HG02870 (cell line): ENCODE measurements at regions not wholly inside any gene's neighbourhood (a gene's known extent, or its start where the extent isn't known, plus 50 kb on each side); places are given as distances from the start of the nearest gene placed in this dataset.
A peak's percentile ranks its signal among the peaks of the same experiment; 100 is the strongest.

Experiments used
- ATAC-seq: cut with Tn5 transposase; IDR thresholded peaks from one replicate; pipeline ENCODE4 v1.9.1; 2021; ENCODE audit warnings: mild to moderate bottlenecking, moderate library complexity; ENCODE audit not compliant: unreplicated experiment

DNA sequence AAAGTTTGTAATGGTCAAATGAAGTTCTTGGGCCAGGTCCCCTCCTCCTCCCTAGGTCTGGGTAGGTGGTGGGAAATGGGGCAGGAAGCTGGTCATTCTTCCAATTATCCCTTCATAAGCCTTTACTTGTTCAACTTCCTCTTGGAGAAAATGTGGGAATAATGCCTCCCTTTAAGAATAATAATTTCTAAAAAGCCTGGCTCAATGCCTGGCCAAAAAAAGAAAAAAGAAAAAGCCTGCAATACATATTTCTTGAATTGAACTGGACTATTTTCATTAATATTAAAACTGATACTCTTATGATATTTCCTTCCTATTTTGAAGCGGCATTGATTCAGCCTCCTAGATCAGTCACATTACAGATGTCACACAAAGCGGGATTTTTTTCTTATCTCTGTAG is 600.9 kb downstream of the CCDC171 start:
- ATAC-seq = no peak

DNA sequence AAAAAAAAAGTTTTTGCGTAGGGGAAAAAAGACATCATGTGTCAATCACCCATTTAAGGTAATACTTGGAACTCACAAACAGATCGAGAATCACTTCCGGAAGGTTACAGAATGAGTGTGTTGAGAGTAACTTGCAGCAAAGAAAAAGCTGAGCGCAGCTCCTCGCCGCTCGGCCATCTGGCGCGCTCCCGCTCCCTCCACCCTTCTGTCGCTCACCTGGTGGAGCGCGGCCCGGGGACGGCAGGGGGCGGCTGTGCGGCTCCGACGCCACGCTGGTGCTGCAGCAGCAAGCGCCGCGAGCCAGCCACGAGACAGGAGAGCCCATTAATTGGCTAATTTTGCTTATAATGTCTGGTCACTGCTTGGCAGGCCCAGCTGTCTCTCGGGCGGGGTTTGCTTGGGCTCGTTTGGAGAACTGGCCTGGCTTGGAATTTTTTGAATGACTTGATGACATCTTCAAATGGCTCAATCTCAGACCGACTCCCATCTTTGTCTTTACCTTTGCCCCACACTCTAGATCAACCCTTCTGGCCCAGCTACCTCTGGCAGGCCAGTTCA is 601.8 kb downstream of the CCDC171 start:
- peak; percentile 49 for ATAC-seq

DNA sequence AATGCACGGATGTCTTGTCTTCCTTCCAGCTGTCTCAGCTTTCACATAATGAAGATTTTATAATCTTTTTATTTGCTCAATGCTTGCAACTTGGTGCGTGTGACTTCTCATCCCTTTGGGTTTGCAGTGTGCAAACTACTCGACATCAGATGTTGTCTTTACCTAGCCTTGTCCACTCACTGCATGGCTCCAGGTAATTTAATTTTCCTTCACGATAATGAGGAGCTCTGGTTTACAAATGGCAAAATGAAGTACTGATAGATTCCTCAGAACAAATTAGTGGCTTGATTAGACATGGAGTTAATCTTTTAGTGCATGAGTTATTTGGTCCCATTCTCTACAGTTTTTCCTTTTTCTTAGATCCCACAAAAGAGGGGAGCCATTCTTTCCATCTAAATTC is 603.0 kb downstream of the CCDC171 start:
- ATAC-seq = no peak

DNA sequence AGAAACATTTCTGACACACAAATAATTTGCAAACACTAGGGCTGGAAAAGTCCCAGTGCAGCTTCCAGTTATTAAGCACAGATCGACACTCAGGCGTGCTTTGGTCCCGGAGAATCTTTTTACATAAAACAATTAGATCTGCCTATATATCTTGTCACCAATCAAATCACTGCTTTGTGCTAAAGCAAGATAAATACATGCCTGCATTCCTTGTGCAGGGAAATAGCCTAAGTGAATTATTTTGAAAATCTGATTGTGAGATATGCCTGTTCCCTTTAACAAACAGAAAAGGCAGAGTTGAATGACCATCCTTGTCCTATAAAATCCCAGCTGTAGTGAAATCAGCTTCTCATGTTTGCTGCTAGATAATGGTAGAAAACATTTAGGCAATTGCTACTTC is 604.4 kb downstream of the CCDC171 start:
- ATAC-seq = no peak

DNA sequence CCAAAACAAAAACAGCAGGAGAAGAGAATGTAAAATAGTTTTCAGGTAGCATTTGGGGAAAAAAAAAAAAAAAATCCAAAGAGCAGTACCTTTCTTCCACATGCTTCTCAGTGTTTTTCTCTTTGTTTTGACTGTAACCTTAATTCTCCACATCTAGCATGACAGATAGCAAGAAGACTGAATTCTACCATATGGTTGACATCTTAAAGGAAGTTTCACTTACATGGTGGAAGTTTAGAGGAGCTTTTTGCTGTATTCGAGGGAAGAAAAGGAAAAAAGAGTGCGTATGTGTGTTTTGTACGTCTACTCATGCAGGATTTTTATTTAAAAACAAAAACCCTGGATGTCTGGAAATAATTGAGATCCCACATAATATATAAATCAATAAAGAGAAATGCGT is 604.8 kb downstream of the CCDC171 start:
- no peak for ATAC-seq

DNA sequence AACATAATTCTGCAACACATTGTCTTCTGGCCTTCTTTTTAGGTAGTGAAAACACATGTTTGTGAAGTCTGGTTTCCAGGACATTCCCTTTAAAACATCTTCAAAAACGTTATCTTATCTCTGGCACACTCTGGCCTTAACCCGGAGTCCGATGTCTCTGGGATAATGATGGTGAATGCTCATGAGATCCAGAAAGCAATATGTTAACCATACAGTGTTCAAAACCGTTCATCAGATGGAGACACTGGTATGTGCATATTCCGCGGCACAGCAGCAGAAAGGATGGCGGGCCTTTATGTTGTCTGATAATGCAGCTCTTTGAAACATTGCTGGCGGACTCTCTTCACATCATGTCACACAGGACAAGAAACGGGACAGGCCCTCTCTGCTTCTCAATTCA is 605.2 kb downstream of the CCDC171 start:
- no peak for ATAC-seq

DNA sequence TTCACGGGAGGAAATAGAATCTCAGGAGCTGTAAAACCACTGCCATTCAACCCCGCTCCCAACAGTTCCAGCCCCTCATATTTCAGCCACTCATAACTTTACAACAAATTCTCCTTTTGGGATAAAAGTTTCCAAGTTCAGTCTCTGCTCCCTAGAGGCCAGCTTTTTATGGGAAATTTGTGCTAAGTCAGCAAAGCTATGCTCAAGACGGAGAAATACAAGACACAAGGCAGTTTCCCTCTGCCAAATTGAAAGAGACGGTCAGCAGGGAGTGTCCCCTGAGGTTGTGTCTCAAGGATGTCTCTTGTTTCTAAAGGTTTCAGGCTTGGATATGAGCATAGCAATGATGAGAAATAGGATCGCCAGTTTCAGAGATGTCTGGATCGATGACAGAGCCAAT is 608.6 kb downstream of the CCDC171 start:
- no peak for ATAC-seq

DNA sequence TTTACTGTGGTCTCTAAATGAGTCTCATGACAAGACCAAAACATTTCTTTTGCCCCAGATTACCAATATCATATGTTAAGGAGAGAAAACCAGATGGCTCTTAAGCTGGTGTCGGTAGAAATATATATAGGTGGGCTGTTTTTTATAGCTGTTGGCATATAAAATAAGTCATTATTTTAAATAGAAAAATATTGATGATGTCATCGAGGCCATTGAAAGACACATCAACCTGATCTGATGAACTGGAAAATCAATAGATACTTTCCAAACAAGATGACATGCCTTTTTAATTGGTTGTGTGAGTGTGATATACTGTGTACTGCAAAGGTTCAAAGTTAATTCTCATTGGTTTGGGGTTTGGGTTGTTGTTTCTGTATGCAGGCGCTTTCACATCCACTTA is 617.3 kb downstream of the CCDC171 start:
- ATAC-seq = no peak

DNA sequence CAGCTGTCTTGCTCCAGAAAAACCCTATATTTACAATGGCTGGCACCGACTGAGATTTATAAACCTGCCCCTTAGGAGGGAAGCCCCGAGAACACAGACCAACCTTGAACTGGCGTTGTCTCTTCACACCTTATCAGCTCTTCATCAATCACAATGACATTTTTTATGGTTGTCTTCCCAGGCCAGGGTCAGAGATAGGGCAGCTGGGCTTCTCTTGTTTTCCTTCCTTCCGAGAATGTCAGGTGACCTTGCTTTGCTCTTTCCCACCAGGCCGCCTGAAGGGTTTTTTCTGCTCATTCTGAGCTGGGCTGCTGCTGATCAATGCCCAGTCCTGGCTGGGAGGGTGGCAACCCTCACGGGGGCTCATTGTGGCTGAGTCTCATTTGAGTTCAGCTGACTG is 619.1 kb downstream of the CCDC171 start:
- no peak for ATAC-seq

DNA sequence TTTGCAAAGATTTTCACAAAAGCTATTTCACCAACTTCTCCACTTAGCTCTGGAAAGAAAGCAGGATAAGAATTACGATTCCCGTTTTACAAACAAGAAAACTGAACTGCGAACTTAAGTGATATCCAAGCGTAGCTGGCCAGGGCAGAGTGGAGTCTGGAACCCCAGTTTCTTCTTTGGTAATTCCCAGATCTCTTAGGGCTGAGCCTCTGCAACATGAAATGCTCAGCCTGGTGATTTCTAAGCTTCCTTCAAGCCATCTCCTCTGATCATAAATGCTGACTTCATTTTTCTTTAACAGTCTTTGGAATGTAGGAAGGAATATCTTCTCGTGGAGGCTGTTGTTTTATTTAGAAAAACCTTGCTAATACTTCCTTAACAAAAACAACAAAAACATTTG is 620.0 kb downstream of the CCDC171 start:
- no peak for ATAC-seq

DNA sequence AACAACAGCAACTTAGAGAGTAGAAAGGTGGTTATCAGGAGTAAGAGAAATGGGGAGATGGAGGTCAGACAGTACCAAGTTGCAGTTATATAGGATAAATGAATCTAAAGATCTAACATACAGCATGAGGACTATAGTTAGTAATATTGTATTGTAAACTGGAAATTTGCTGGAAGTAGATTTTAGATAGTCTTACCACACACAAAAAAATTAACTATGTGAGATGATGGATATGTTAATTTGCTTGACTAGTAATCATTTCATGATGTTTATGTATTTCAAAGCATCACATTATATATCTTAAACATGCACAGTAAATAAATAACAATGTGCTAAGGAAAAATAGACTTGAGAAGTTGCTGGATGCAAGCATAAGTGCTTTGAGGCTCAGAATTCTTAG is 622.1 kb downstream of the CCDC171 start:
- ATAC-seq = no peak

DNA sequence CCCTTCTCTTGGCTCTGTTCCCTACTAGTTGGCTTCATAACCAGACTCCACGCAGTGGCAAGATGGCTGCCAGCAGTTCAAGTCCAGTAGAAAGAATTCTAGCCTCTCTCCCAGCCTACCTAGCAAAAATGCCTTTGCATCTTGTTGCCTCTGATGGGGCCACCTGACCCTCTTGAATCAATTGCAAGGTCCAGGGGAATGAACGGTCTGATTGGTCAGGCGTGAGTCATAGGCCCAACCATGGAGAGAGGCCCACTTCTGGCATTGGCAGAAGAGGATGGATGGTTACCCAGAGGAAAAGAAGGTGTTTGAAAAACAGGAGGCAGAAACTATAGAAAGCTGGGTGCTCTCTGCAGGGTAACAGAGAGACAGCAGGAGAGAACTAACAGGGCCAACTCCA is 622.6 kb downstream of the CCDC171 start:
- no peak for ATAC-seq

DNA sequence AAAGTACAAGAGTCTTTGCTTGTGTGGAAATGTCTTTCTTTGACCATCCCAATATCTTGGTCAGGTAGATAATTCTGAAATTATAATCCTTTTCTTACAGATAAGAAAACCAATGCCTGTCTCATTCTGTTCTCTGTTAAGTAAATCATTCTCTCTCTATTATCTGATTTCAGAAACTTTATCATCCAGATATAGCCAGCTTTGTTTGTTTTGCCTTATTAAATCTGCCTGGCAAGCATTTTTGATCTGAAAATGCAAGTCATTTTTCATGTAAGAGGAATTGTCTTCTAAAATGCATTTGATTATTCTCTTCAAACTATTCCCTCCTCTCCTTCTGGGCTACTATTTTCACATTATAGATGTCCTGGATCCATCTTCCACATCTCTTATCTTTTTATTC is 625.5 kb downstream of the CCDC171 start:
- ATAC-seq = no peak

DNA sequence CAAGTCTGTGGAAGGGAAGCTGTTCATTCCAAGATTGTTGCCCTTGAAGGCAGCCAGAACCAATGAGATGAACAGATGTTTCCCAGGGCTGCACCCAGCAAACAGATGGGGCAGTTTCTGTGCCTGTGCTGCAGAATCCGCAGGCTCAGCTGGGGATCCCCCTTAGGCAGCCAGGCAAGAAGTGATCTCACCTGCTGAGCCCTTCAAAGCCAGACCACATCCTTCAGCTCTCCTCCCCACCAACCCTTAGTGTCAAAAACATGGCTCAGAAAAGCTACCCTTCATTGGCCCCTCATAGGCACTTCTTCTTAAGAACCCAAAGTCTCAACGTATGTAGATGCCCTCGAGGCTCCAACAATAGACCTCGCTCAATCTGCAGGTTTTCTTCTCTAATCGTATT is 626.7 kb downstream of the CCDC171 start:
- no peak for ATAC-seq

DNA sequence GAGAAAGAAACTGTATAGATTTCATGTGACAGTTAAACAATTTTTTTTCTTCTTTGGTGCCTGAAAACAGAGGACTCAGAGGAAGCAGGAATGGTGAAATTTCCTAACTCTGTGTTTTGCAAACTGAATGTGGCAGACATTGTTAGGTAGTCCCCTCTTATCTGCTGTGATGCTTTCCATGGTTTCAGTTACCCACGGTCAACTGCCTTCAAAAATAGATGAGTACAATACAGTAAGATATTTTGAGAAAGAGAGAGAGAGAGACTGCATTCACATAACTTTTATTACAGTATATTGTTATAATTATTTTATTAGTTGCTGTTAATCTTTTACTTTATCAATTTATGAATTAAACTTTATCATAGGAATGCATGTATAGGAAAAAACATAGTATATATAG is 627.2 kb downstream of the CCDC171 start:
- ATAC-seq = no peak

DNA sequence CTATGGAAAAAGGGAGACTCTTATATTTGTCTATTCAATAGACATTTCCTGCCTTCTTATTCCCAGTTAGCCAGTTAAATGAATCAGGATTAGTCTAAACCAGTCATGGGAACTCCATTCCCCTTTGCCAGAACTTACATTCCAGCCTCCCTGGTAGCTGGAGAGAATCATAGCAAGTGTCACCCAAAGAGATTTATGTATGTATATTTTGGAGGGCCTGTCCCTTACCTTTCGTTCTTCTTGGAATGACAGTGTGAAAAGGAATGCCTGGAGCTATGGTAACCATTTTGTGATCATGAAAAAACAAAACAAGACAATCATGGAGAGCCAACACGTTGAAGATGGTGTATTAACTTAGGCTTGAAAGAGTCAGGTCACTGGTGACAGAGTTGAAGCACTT is 627.7 kb downstream of the CCDC171 start:
- no peak for ATAC-seq

DNA sequence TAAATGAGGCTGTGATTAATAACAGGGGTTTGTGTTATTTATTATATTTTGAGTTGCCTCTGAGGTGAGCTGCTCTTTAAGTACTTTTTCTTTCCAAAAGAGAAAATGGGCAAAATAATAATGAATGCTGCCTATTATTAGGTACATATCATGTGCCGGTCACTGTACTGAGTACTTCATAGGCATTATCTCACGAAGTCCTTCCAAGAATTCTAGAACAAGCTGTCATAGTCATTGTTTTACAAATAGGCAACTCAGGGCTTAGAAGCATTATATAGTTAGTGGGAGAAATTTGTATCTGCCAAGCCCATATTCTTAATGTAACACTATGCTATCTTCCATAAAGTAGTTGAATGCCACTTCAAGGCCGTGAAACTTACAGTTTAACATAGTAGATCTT is 628.7 kb downstream of the CCDC171 start:
- no peak for ATAC-seq

DNA sequence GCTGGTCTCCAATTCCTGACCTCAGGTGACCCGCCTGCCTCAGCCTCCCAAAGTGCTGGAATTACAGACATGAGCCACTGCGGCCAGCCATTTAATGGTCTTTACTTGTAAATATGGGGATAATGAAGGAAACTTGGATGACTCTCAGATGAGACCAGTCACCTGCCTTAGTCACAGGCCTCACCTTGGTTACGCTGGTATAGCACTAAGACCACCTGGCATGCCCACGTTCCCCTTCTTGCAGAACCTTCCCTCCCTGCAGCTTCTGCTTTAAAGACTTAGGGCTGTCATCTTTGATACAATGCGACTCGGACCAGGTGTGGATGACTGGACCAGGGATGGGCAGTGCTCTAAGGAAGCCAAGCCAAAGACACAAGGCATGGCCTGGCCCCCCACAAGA is 629.9 kb downstream of the CCDC171 start:
- ATAC-seq = no peak

DNA sequence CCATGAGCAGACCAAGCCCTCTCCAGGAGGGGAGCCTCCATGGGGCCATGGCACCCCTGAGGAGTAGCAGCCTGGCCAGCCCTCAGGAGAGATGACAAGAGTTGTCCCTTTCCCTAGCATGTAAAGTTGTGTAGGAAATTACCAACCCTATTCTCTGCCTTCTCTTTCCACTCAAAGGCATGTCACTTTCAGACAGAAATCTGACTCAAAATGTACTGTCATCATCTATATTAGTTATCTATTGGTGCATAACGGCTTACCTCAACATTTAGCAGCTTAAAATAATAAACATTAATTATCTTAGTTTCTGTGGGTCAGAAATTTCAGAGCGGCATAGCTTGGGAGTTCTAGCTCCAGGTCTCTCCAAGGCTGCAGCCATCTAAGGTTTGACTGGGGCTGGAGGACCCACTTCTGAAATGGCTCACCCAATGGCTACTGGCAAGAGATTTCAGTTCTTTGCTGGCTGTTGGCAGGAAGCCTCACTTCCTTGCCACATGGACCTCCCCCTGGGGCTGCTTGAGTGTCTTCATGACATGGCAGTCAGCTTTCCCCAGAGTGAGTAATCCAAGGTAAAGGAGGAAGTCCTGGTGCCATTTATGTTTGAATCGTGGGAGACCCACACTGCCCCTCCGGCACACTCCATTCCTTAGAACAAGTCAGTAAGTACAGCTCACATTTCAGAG is 632.3 kb downstream of the CCDC171 start:
- ATAC-seq = peak; percentile 54

DNA sequence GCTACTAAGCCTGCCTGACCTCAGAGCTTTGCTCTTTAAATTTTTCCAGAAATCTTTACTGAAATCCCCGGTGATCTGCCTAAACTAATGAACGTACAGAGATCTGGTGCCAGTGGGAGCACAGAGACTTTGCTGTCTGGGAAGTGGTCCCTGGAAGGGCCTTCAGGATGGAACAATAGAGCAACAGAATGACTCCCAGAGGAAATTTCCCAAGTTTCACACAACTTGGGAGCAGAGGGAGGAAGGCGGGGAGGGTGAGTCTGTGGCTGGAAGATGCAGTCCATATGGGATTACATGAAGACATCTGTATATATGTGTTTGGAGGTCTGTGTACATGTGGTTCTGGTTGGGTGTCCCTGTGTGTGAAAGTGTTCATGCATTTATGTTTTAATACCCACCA is 638.3 kb downstream of the CCDC171 start:
- ATAC-seq = no peak

DNA sequence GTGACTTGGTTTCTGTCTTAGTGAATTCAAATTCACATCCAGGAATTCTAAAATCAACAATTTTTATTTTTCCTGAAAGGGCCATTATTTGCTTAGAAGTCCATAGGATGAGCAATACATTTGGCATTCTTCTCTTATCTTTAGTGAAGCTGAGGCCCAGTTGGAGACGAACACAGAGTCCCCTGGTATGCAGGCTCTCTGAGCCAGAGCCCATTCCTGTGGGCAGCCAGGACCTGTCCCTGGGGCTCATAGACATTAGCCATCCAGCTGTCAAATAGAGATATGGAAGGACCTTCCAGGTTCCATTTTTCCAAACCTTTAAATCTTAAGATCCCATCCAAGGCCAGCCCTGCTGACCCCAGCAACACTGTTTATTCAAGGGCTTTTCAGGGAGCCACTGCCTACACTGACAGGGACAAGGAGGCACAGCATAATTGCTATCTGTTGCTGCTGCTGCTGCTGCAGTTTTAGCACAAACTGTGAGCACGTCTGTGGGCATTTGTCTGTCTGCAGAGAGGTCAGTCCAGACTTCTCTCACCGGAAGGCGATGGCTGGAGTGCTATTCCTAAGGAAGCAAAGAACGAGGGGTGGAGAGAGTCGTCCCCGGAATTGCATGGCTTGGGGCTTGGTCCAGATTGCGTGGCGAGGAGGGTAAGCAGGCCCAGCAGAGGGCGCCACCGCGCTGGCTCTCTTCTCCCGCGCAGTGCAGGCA is 639.0 kb downstream of the CCDC171 start:
- ATAC-seq = peak; percentile 89

DNA sequence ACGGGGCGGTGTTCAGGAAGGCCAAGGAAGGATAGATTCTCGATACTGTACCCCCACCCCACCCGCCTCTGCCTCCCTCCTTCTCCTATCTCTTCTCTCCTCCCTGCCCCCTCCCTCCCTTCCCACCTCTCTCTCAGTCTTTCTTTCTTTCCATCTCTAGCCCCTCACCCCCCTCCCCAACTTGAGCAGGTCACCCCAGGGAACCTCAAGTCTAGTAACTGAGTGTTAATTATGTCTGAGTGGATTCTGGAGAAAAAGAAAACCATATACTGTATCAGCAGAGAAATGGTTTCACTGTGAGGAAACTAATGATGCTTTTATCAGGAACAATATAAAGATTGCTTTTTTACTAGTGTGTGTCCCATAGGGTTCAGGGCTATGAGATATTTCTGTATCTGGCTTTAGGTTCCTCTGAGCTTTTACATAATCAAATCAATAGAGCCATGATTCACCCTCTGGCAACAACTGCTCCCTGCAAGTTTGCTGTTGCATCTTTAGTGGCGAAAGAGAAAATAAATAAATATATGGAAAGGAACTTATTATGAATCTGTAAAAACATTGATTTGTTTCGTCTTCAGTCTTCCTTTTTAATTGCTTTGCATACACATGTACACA is 639.7 kb downstream of the CCDC171 start:
- no peak for ATAC-seq
